Common myeloid progenitor, CD34-positive (primary cell): ENCODE measurements at regions not wholly inside any gene's neighbourhood (a gene's known extent, or its start where the extent isn't known, plus 50 kb on each side); places are given as distances from the start of the nearest gene placed in this dataset.
"Not testable (repeated sequence)": the region's sequence is repeated elsewhere in the genome, so short reads cannot be mapped to it uniquely, and the experiment has no call there.

ENCODE experiments used
- CTCF ChIA-PET: fragments of 350-600 bp; sonication (Branson Sonifier 250); formaldehyde crosslinking; loops from one replicate; lab custom pipeline; 2021; ENCODE audit warnings: antibody characterized with exemption; lab: Charles Lee
- POLR2A ChIA-PET: fragments of 350-600 bp; sonication (Branson Sonifier 250); formaldehyde crosslinking; loops from one replicate; lab custom pipeline; 2021; ENCODE audit warnings: antibody characterized with exemption; lab: Charles Lee
- DNase-seq, 3 donors: peaks; one replicate each; pipeline versions ENCODE4 v3.0.0 to v3.0.0-alpha.2; 2013
- H3K27ac ChIP-seq, 2 experiments: 1 replicate in 1 of 2; 2 replicates in 1 of 2; pipeline ENCODE4 v1.7.0; 2013; ENCODE audit warnings: inconsistent platforms in 2 of 2, low read length in 2 of 2, mild to moderate bottlenecking in 2 of 2, low read depth in 1 of 2, moderate library complexity in 1 of 2; ENCODE audit not compliant: severe bottlenecking in 2 of 2, insufficient read depth in 1 of 2, poor library complexity in 1 of 2
- H3K27me3 ChIP-seq, 5 experiments: replicated peaks in 2 of 5; 1 replicate in 3 of 5; 2 replicates in 2 of 5; pipeline versions ENCODE4 v1.6.1 to v1.7.0; 2013; ENCODE audit warnings: low read length in 4 of 5, mild to moderate bottlenecking in 2 of 5, moderate library complexity in 2 of 5, inconsistent platforms in 1 of 5; ENCODE audit not compliant: insufficient read depth in 5 of 5, control insufficient read depth in 4 of 5
- H3K36me3 ChIP-seq, 4 experiments: 1 replicate in 2 of 4; 2 replicates in 2 of 4; pipeline versions ENCODE4 v1.6.1 to v1.7.0; 2013; ENCODE audit warnings: low read length in 3 of 4, control low read depth in 1 of 4, mild to moderate bottlenecking in 1 of 4; ENCODE audit not compliant: control insufficient read depth in 4 of 4, insufficient read depth in 4 of 4
- H3K4me1 ChIP-seq, 4 experiments: 1 replicate in 3 of 4; 2 replicates in 1 of 4; pipeline versions ENCODE4 v1.6.1 to v1.7.1; 2013; ENCODE audit warnings: low read length in 3 of 4, mild to moderate bottlenecking in 3 of 4, control low read depth in 1 of 4, inconsistent platforms in 1 of 4, moderate library complexity in 1 of 4; ENCODE audit not compliant: control insufficient read depth in 4 of 4, insufficient read depth in 4 of 4; ENCODE audit errors: control extremely low read depth in 1 of 4
- H3K4me3 ChIP-seq, 7 experiments: 1 replicate in 4 of 7; 2 replicates in 3 of 7; pipeline versions ENCODE4 v1.5.1 to v1.7.0; 2013; ENCODE audit warnings: mild to moderate bottlenecking in 7 of 7, low read length in 6 of 7, moderate library complexity in 6 of 7, inconsistent platforms in 2 of 7, low read depth in 2 of 7, control low read depth in 1 of 7; ENCODE audit not compliant: insufficient read depth in 4 of 7, control insufficient read depth in 1 of 7; ENCODE audit errors: extremely low read depth in 1 of 7
- H3K9me3 ChIP-seq, 5 experiments: 1 replicate in 4 of 5; 2 replicates in 1 of 5; pipeline versions ENCODE4 v1.6.1 to v1.7.1; 2013; ENCODE audit warnings: low read length in 4 of 5, mild to moderate bottlenecking in 2 of 5, inconsistent platforms in 1 of 5, low read depth in 1 of 5, moderate library complexity in 1 of 5; ENCODE audit not compliant: control insufficient read depth in 4 of 5, insufficient read depth in 2 of 5; ENCODE audit errors: control extremely low read depth in 1 of 5
- WGBS: methylation state at CpG from one replicate; pipeline ENCODE4 v1.1.5; 2013; ENCODE audit not compliant: insufficient coverage; 5-methylcytosine and 5-hydroxymethylcytosine counted together

- H3K4me3 ChIP-seq, H3K27ac ChIP-seq, CTCF ChIA-PET, H3K36me3 ChIP-seq, POLR2A ChIA-PET, DNase-seq, H3K9me3 ChIP-seq, H3K27me3 ChIP-seq, H3K4me1 ChIP-seq: not testable (repeated sequence)
- 89% methylated on average over 1 of the region's 2 CpGs for WGBS
Observed at GRCh38 chr6:80952479-80952878, 800.0 kb downstream of the TENT5A start.

- no peaks in the 10 kb centered on the region for H3K4me1 ChIP-seq
- ChIA-PET CTCF (interaction anchor here (1.2 kb wide), 1 partner anchor 18 kb away, joined by 3 read pairs; no protein-coding TSS in a partner anchor), POLR2A (no interaction called here)
- no peak for DNase-seq
- no peaks in the 10 kb centered on the region for H3K27me3 ChIP-seq
- no peaks in the 10 kb centered on the region for H3K9me3 ChIP-seq
- no peak overlapping the region for H3K27ac ChIP-seq
- WGBS = 100% methylated on average over 2 of the region's 3 CpGs
- H3K36me3 ChIP-seq = no peaks in the 10 kb centered on the region
- no peak overlapping the region for H3K4me3 ChIP-seq
Observed at GRCh38 chr6:80946402-80946801, 806.1 kb downstream of the TENT5A start.

GRCh38 chr6:80942911-80943310 is 809.6 kb downstream of the TENT5A start:
- POLR2A ChIA-PET = no interaction called here
- no peaks in the 10 kb centered on the region for H3K9me3 ChIP-seq
- H3K36me3 ChIP-seq = no peaks in the 10 kb centered on the region
- 100% methylated on average over 1 of the region's 1 CpG for WGBS
- H3K27me3 ChIP-seq = no peaks in the 10 kb centered on the region
- DNase-seq = no peak
- no peaks in the 10 kb centered on the region for H3K4me1 ChIP-seq
- no peak overlapping the region for H3K27ac ChIP-seq
- CTCF ChIA-PET = no interaction called here
- H3K4me3 ChIP-seq = no peak overlapping the region

- Histone ChIP-seq H3K9me3 (peaks cover 0 to 2% (median 0%) of the 10 kb centered on the region in 5 experiments), H3K27me3 (no peaks in the 10 kb centered on the region), H3K27ac (no peak overlapping the region), H3K4me3 (no peak overlapping the region), H3K4me1 (no peaks in the 10 kb centered on the region), H3K36me3 (no peaks in the 10 kb centered on the region)
- no CpG with 5 or more reads among the region's 1 CpG for WGBS
- CTCF ChIA-PET = no interaction called here
- DNase-seq = no peak
- POLR2A ChIA-PET = no interaction called here
Observed at GRCh38 chr6:80940976-80941375, 811.5 kb downstream of the TENT5A start.

- H3K27ac ChIP-seq = no peak overlapping the region
- DNase-seq = no peak
- ChIA-PET CTCF (no interaction called here), POLR2A (no interaction called here)
- no peaks in the 10 kb centered on the region for H3K36me3 ChIP-seq
- no peaks in the 10 kb centered on the region for H3K4me1 ChIP-seq
- peaks cover 0 to 2% (median 0%) of the 10 kb centered on the region in 5 experiments for H3K9me3 ChIP-seq
- no peak overlapping the region for H3K4me3 ChIP-seq
- no CpG with 5 or more reads among the region's 1 CpG for WGBS
- no peaks in the 10 kb centered on the region for H3K27me3 ChIP-seq
Observed at GRCh38 chr6:80940571-80940970, 811.9 kb downstream of the TENT5A start.

GRCh38 chr6:80939898-80940297 is 812.6 kb downstream of the TENT5A start:
- Histone ChIP-seq H3K4me1 (no peaks in the 10 kb centered on the region), H3K4me3 (no peak overlapping the region), H3K27me3 (no peaks in the 10 kb centered on the region), H3K27ac (no peak overlapping the region), H3K36me3 (no peaks in the 10 kb centered on the region), H3K9me3 (peaks cover 0 to 2% (median 0%) of the 10 kb centered on the region in 5 experiments)
- CTCF ChIA-PET = no interaction called here
- POLR2A ChIA-PET = no interaction called here
- no peak for DNase-seq

GRCh38 chr6:80939480-80939879 is 813.0 kb downstream of the TENT5A start:
- CTCF ChIA-PET = no interaction called here
- no peaks in the 10 kb centered on the region for H3K4me1 ChIP-seq
- H3K36me3 ChIP-seq = no peaks in the 10 kb centered on the region
- peaks cover 0 to 2% (median 0%) of the 10 kb centered on the region in 5 experiments for H3K9me3 ChIP-seq
- no peak overlapping the region for H3K4me3 ChIP-seq
- DNase-seq = no peak
- 100% methylated on average over 1 of the region's 4 CpGs for WGBS
- POLR2A ChIA-PET = no interaction called here
- no peak overlapping the region for H3K27ac ChIP-seq
- no peaks in the 10 kb centered on the region for H3K27me3 ChIP-seq
